BE2C (cell line): ENCODE measurements at regions not wholly inside any gene's neighbourhood (a gene's known extent, or its start where the extent isn't known, plus 50 kb on each side); places are given as distances from the start of the nearest gene placed in this dataset.

ENCODE experiments used
- DNase-seq: peaks from one replicate; pipeline ENCODE4 v3.0.0-alpha.2; 2020
- H3K27me3 ChIP-seq: fragments of 250-450 bp; sonication (Bioruptor Pico); 2 replicates; pipeline ENCODE4 v1.5.1; 2020; ENCODE audit warnings: mild to moderate bottlenecking
- H3K36me3 ChIP-seq: fragments of 250-450 bp; sonication (Bioruptor Pico); 2 replicates; pipeline ENCODE4 v1.5.1; 2020; ENCODE audit warnings: mild to moderate bottlenecking
- H3K4me1 ChIP-seq: fragments of 250-450 bp; sonication (Bioruptor Pico); 2 replicates; pipeline ENCODE4 v1.5.1; 2020
- H3K4me3 ChIP-seq: 2 replicates; pipeline ENCODE4 v1.5.1; 2011; ENCODE audit warnings: low read depth, low read length
- H3K9me3 ChIP-seq: fragments of 250-450 bp; sonication (Bioruptor Pico); 2 replicates; pipeline ENCODE4 v1.5.1; 2020
- TF ChIP-seq, protein P1 (sequence below): IDR thresholded peaks from 2 replicates; pipeline ENCODE4 v1.5.1; 2012; ENCODE audit warnings: mild to moderate bottlenecking, low read depth, low read length

DNA sequence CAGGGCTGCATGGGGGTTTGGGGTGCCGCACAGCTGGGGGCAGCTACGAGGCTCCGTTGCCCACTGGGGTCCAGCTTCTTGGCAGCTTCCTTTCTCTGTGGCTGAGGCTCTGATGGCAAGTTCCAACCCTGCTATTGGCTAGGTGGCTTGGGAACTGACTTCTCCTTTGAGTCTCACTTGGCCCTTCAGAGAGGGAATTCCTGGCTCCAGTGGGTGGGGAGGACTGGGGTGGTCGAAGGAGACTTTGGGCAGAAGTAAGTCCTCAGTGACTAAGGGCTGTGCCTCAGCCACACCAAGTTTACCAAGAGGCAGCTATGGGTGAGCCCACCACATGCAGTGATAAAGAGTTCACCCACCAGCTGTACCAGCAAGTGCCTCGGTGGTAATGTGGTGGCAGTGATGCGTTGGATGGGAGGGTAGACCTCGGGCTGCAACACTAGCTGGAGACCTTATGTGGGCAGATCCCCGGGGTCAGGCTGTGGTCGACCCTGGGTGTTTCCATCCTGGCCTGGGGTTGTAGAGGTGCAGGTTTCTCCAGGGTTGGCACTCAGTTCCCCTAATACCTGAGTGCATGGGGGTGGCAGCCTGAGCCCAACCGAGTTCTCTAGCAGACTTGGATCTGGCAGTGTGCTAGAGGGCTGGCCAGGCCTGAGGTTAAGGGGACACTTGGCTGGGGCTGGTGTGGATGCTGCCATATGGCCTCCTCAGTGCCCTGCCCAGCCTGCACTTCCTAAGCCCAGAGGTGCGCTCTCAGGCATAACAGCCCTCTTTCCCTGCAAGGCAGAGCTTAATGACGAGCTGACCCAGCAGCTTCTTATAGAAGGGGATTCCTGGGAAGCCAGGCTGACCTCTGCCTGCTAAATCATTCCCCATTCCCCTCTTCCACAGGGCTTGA, 197.0 kb upstream of the CADM1 start:
- Histone ChIP-seq H3K4me1 (peaks cover 19% of the 10 kb centered on the region), H3K4me3 (no peak overlapping the region), H3K36me3 (no peaks in the 10 kb centered on the region), H3K27me3 (no peaks in the 10 kb centered on the region), H3K9me3 (no peaks in the 10 kb centered on the region)
- DNase-seq, result no peak
- TF ChIP-seq, protein P1, sequence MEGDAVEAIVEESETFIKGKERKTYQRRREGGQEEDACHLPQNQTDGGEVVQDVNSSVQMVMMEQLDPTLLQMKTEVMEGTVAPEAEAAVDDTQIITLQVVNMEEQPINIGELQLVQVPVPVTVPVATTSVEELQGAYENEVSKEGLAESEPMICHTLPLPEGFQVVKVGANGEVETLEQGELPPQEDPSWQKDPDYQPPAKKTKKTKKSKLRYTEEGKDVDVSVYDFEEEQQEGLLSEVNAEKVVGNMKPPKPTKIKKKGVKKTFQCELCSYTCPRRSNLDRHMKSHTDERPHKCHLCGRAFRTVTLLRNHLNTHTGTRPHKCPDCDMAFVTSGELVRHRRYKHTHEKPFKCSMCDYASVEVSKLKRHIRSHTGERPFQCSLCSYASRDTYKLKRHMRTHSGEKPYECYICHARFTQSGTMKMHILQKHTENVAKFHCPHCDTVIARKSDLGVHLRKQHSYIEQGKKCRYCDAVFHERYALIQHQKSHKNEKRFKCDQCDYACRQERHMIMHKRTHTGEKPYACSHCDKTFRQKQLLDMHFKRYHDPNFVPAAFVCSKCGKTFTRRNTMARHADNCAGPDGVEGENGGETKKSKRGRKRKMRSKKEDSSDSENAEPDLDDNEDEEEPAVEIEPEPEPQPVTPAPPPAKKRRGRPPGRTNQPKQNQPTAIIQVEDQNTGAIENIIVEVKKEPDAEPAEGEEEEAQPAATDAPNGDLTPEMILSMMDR, result no peak

DNA sequence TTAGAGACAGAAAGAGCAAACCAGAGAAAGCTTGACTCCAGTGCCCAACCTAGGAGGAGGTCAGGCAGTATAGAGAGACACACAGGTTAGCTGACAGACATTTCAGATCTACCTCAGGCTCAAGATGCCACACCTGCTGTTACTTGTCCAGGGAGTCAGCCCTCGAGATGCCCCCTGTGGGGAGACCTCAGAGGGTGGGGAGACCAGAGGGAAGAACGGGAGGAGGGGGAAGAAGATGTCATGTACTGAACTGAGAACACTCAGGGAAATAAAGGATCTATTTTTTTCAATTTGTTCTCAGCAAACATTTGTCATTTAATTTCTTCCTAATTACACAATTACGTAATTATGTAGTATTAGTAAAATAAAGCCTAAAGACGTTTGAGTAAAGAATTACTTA, 196.3 kb upstream of the CADM1 start:
- TF ChIP-seq, protein P1, result no peak
- no peaks in the 10 kb centered on the region for H3K9me3 ChIP-seq
- H3K36me3 ChIP-seq, result no peaks in the 10 kb centered on the region
- no peak overlapping the region for H3K4me3 ChIP-seq
- no peak for DNase-seq
- no peaks in the 10 kb centered on the region for H3K27me3 ChIP-seq
- peaks cover 21% of the 10 kb centered on the region for H3K4me1 ChIP-seq

DNA sequence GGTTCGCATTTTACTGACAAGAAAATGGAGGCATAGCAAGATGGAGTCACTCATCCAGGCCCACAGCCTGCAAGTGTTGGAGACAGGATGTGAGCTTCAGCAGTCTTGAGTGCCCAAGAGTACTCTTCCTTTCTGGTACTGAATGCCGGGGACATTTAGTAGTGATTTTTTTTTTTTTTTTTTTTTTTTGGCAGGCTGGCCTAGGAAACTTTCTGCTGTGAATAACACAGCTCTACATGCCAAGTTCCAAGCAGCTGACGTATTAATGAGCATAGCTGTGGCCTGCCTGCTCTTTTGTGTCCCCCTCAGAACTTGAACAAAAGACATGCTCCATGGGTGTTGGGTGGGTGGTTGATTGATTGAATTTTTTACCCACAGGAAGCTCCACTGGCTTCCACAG, 195.5 kb upstream of the CADM1 start:
- no peak overlapping the region for H3K4me3 ChIP-seq
- peaks cover 21% of the 10 kb centered on the region for H3K4me1 ChIP-seq
- no peaks in the 10 kb centered on the region for H3K36me3 ChIP-seq
- H3K27me3 ChIP-seq, result no peaks in the 10 kb centered on the region
- DNase-seq, result no peak
- TF ChIP-seq, protein P1, result no peak
- no peaks in the 10 kb centered on the region for H3K9me3 ChIP-seq

DNA sequence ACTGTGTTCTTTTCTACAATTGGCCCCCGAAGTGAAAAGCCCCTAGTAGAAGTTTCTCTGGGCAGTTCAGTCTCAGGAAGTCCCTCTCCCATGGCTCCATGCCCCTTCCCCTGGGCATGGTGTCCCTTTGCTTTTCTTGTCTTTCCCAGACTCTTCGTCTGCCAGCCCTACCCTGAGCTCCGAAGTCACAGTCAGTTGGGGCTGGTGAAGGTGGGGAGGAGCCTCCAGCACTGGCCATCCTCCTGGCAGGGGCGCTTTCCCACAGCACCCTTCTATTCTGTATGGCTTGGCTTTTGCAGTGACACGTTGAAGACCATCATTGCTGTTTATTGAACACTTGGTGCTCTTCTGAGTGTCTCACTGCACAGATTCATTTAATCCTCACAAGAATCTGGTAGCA, 195.1 kb upstream of the CADM1 start:
- no peaks in the 10 kb centered on the region for H3K36me3 ChIP-seq
- TF ChIP-seq, protein P1, result no peak

DNA sequence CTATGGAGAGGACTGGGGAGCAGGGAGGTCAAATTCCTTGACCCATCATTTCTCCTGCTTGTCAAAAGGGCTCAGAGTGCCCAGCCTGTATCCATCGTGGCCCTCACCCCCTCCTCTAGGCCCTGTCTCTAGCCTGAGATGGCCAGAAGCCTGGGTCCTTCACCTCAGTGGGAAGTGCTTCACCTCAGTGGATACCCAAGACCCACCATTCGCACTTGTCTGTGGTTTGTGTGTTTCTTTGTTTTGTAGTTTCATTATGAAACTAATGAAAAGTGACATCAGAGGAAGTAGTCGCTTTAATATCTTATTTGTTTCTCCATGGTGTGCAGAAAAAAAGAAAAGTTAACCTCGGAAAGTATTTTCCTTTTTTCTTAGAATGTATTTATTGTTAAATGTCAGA, 194.0 kb upstream of the CADM1 start:
- Histone ChIP-seq H3K36me3 (no peaks in the 10 kb centered on the region), H3K4me1 (peaks cover 21% of the 10 kb centered on the region), H3K4me3 (no peak overlapping the region), H3K27me3 (no peaks in the 10 kb centered on the region), H3K9me3 (no peaks in the 10 kb centered on the region)
- TF ChIP-seq, protein P1, result no peak
- no peak for DNase-seq

More for the DNA sequence above, 195.1 kb upstream of the CADM1 start:
- H3K4me3 ChIP-seq, result no peak overlapping the region
- peaks cover 21% of the 10 kb centered on the region for H3K4me1 ChIP-seq
- H3K27me3 ChIP-seq, result no peaks in the 10 kb centered on the region
- DNase-seq, result no peak
- H3K9me3 ChIP-seq, result no peaks in the 10 kb centered on the region

DNA sequence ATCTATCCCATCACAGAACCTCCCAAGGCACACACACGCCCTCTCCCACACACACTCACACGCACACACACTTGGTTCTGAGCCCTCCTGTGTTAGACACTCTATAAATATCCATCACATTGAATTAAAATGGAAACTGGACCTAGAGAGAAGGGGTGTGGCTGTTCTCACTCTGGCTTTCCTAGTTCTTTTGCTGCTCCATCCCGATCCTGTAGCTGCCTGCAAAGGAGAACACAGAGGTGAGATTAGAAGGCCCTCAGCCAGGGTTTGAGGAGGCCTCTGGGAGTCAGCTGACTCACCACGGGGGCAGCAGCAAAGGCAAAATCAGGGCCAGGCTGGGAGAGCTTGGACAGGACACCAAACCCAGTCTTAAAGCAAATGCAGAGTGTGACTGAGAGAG, 192.3 kb upstream of the CADM1 start:
- no peaks in the 10 kb centered on the region for H3K27me3 ChIP-seq
- TF ChIP-seq, protein P1, result no peak
- H3K9me3 ChIP-seq, result no peaks in the 10 kb centered on the region
- peaks cover 14% of the 10 kb centered on the region for H3K4me1 ChIP-seq
- no peak for DNase-seq
- no peak overlapping the region for H3K4me3 ChIP-seq
- H3K36me3 ChIP-seq, result no peaks in the 10 kb centered on the region
